ENCODE measurements at regions not wholly inside any gene's neighbourhood (a gene's known extent, or its start where the extent isn't known, plus 50 kb on each side); places are given as distances from the start of the nearest gene placed in this dataset.
A peak's percentile ranks its signal among the peaks of the same experiment; 100 is the strongest.
"Not testable (repeated sequence)": the region's sequence is repeated elsewhere in the genome, so short reads cannot be mapped to it uniquely, and the experiment has no call there.

- Histone ChIP-seq H3K4me1 (peaks cover 0 to 6% of the 10 kb centered on the region in 2 donors), H3K9me3 (no peaks in the 10 kb centered on the region), H3K36me3 (no peaks in the 10 kb centered on the region), H3K27ac (no peak overlapping the region), H3K27me3 (no peaks in the 10 kb centered on the region), H3K4me3 (no peak overlapping the region)
- ATAC-seq (no peak), DNase-seq (no peak)
- TF ChIP-seq CTCF (IDR thresholded peaks at IDR 0.05) = no peak
- intact Hi-C loops (cut with DNase I) = no loop called here
Observed at GRCh38 chr6:90365002-90365401, 68.4 kb upstream of the BACH2 start.

GRCh38 chr6:90364286-90364685 lies 67.6 kb upstream of the BACH2 start:
- no peaks in the 10 kb centered on the region for H3K36me3 ChIP-seq
- no peak for DNase-seq

GRCh38 chr6:90362318-90362717 lies 65.7 kb upstream of the BACH2 start:
- no peaks in the 10 kb centered on the region for H3K9me3 ChIP-seq
- H3K36me3 ChIP-seq = no peaks in the 10 kb centered on the region
- intact Hi-C loops (cut with DNase I) = no loop called here
- no peak for TF ChIP-seq CTCF (IDR thresholded peaks at IDR 0.05)
- no peak overlapping the region for H3K4me3 ChIP-seq
- H3K4me1 ChIP-seq = no peaks in the 10 kb centered on the region
- peak; percentile 35 for ATAC-seq
- peak in 2 of 4 donors; percentile 59 to 80 for DNase-seq
- H3K27ac ChIP-seq = no peak overlapping the region
- no peaks in the 10 kb centered on the region for H3K27me3 ChIP-seq

More at GRCh38 chr6:90364286-90364685, 67.6 kb upstream of the BACH2 start:
- no peaks in the 10 kb centered on the region for H3K9me3 ChIP-seq
- H3K27ac ChIP-seq = no peak overlapping the region
- ATAC-seq = no peak
- intact Hi-C loops (cut with DNase I) = no loop called here
- H3K4me1 ChIP-seq = peaks cover 0 to 1% of the 10 kb centered on the region in 2 donors
- H3K27me3 ChIP-seq = no peaks in the 10 kb centered on the region
- TF ChIP-seq CTCF (IDR thresholded peaks at IDR 0.05) = no peak
- H3K4me3 ChIP-seq = no peak overlapping the region

- H3K9me3 ChIP-seq = no peaks in the 10 kb centered on the region
- ATAC-seq (no peak), DNase-seq (no peak)
- H3K4me1 ChIP-seq = no peaks in the 10 kb centered on the region
- no peak overlapping the region for H3K4me3 ChIP-seq
- H3K27me3 ChIP-seq = no peaks in the 10 kb centered on the region
- intact Hi-C loops (cut with DNase I) = no loop called here
- no peak for TF ChIP-seq CTCF (IDR thresholded peaks at IDR 0.05)
- no peak overlapping the region for H3K27ac ChIP-seq
- no peaks in the 10 kb centered on the region for H3K36me3 ChIP-seq
Observed at GRCh38 chr6:90361174-90361573, 64.5 kb upstream of the BACH2 start.

- H3K4me1 ChIP-seq; DNase-seq; H3K27ac ChIP-seq; intact Hi-C loops (cut with DNase I); ATAC-seq; H3K27me3 ChIP-seq; H3K4me3 ChIP-seq; H3K36me3 ChIP-seq; H3K9me3 ChIP-seq: not testable (repeated sequence)
Observed at GRCh38 chr6:90358036-90358770, 61.6 kb upstream of the BACH2 start.

GRCh38 chr6:90356012-90356421 lies 59.4 kb upstream of the BACH2 start:
- Histone ChIP-seq H3K4me1 (peaks cover 0 to 11% of the 10 kb centered on the region in 2 donors), H3K36me3 (no peaks in the 10 kb centered on the region), H3K27ac (no peak overlapping the region), H3K4me3 (no peak overlapping the region), H3K9me3 (no peaks in the 10 kb centered on the region), H3K27me3 (no peaks in the 10 kb centered on the region)
- no peak for TF ChIP-seq CTCF (IDR thresholded peaks at IDR 0.05)
- no peak for ATAC-seq
- peak in 2 of 4 donors; percentile 26 to 28 for DNase-seq
- intact Hi-C loops (cut with DNase I) = no loop called here
